Immature natural killer cell (primary cell): ENCODE measurements at regions not wholly inside any gene's neighbourhood (a gene's known extent, or its start where the extent isn't known, plus 50 kb on each side); places are given as distances from the start of the nearest gene placed in this dataset.
"Not testable (repeated sequence)": the region's sequence is repeated elsewhere in the genome, so short reads cannot be mapped to it uniquely, and the experiment has no call there.

Experiments
- DNase-seq, 3 donors: peaks; one replicate each; pipeline ENCODE4 v3.0.0; 2022; ENCODE audit warnings: mixed read lengths in 1 of 3
- H3K27ac Mint-ChIP-seq, 6 donors: one replicate each; pipeline ENCODE4 v1.8.0; 2020; ENCODE audit warnings: mixed read lengths in 6 of 6, mild to moderate bottlenecking in 5 of 6, inconsistent platforms in 4 of 6, moderate library complexity in 3 of 6
- H3K27me3 Mint-ChIP-seq, 3 donors: one replicate each; pipeline ENCODE4 v1.8.0; 2020 to 2021; ENCODE audit warnings: low read depth in 3 of 3, mild to moderate bottlenecking in 3 of 3, mixed read lengths in 3 of 3, moderate library complexity in 3 of 3, inconsistent platforms in 1 of 3
- H3K36me3 Mint-ChIP-seq, 3 donors: one replicate each; pipeline ENCODE4 v1.8.0; 2020; ENCODE audit warnings: mixed read lengths in 3 of 3, inconsistent platforms in 2 of 3, mild to moderate bottlenecking in 2 of 3
- H3K4me1 Mint-ChIP-seq, 2 donors: one replicate each; pipeline ENCODE4 v1.8.0; 2020; ENCODE audit warnings: inconsistent platforms in 2 of 2, mild to moderate bottlenecking in 2 of 2, mixed read lengths in 2 of 2, moderate library complexity in 1 of 2
- H3K4me3 Mint-ChIP-seq, 5 donors: one replicate each; pipeline ENCODE4 v1.8.0; 2020; ENCODE audit warnings: mild to moderate bottlenecking in 5 of 5, mixed read lengths in 5 of 5, inconsistent platforms in 3 of 5, moderate library complexity in 3 of 5
- H3K9me3 Mint-ChIP-seq, 6 donors: one replicate each; pipeline ENCODE4 v1.8.0; 2020; ENCODE audit warnings: mild to moderate bottlenecking in 6 of 6, mixed read lengths in 6 of 6, inconsistent platforms in 4 of 6, moderate library complexity in 3 of 6

GRCh38 chr4:49117951-49118350, 131.9 kb downstream of the CWH43 start:
- peaks cover 29 to 46% (median 41%) of the 10 kb centered on the region in 3 donors for H3K36me3 Mint-ChIP-seq
- H3K4me3 Mint-ChIP-seq, H3K4me1 Mint-ChIP-seq, DNase-seq, H3K27ac Mint-ChIP-seq: not testable (repeated sequence)
- peaks cover 0 to 14% (median 0%) of the 10 kb centered on the region in 3 donors for H3K27me3 Mint-ChIP-seq
- H3K9me3 Mint-ChIP-seq, result peaks cover 57 to 80% (median 78%) of the 10 kb centered on the region in 6 donors

GRCh38 chr4:49118379-49119212, 132.5 kb downstream of the CWH43 start:
- H3K4me3 Mint-ChIP-seq, result peak overlapping the region in 1 of 5 donors; percentile 1
- H3K36me3 Mint-ChIP-seq, result peaks cover 29 to 42% (median 41%) of the 10 kb centered on the region in 3 donors
- H3K9me3 Mint-ChIP-seq, result peaks cover 54 to 79% (median 73%) of the 10 kb centered on the region in 6 donors
- not testable (repeated sequence) for H3K4me1 Mint-ChIP-seq, DNase-seq, H3K27ac Mint-ChIP-seq
- peaks cover 0 to 12% (median 0%) of the 10 kb centered on the region in 3 donors for H3K27me3 Mint-ChIP-seq

GRCh38 chr4:49119345-49119744, 133.3 kb downstream of the CWH43 start:
- H3K4me1 Mint-ChIP-seq, H3K27ac Mint-ChIP-seq, DNase-seq: not testable (repeated sequence)
- Mint-ChIP-seq H3K9me3 (peaks cover 50 to 74% (median 68%) of the 10 kb centered on the region in 6 donors), H3K36me3 (peaks cover 29 to 40% (median 40%) of the 10 kb centered on the region in 3 donors), H3K4me3 (peak overlapping the region in 1 of 5 donors; percentile 1), H3K27me3 (peaks cover 0 to 12% (median 0%) of the 10 kb centered on the region in 3 donors)

GRCh38 chr4:49120042-49120779, 134.1 kb downstream of the CWH43 start:
- not testable (repeated sequence) for DNase-seq, H3K27ac Mint-ChIP-seq, H3K4me1 Mint-ChIP-seq
- Mint-ChIP-seq H3K9me3 (peaks cover 42 to 65% (median 59%) of the 10 kb centered on the region in 6 donors), H3K36me3 (peaks cover 29 to 39% (median 38%) of the 10 kb centered on the region in 3 donors), H3K4me3 (peak overlapping the region in 1 of 5 donors; percentile 0), H3K27me3 (peaks cover 0 to 12% (median 0%) of the 10 kb centered on the region in 3 donors)

GRCh38 chr4:49120804-49121203, 134.7 kb downstream of the CWH43 start:
- peak overlapping the region in 1 of 5 donors; percentile 0 for H3K4me3 Mint-ChIP-seq
- H3K36me3 Mint-ChIP-seq, result peaks cover 29 to 39% (median 38%) of the 10 kb centered on the region in 3 donors
- H3K4me1 Mint-ChIP-seq, DNase-seq, H3K27ac Mint-ChIP-seq: not testable (repeated sequence)
- H3K9me3 Mint-ChIP-seq, result peaks cover 41 to 59% (median 53%) of the 10 kb centered on the region in 6 donors
- H3K27me3 Mint-ChIP-seq, result peaks cover 0 to 12% (median 0%) of the 10 kb centered on the region in 3 donors

- H3K27ac Mint-ChIP-seq, H3K27me3 Mint-ChIP-seq, DNase-seq, H3K4me3 Mint-ChIP-seq, H3K36me3 Mint-ChIP-seq, H3K4me1 Mint-ChIP-seq: not testable (repeated sequence)
- H3K9me3 Mint-ChIP-seq, result peaks cover 2 to 27% (median 11%) of the 10 kb centered on the region in 6 donors
These were observed 140.4 kb downstream of the CWH43 start for GRCh38 chr4:49126443-49126842.

GRCh38 chr4:49126858-49127257, 140.8 kb downstream of the CWH43 start:
- not testable (repeated sequence) for H3K36me3 Mint-ChIP-seq

GRCh38 chr4:49129385-49129784, 143.3 kb downstream of the CWH43 start:
- not testable (repeated sequence) for H3K4me3 Mint-ChIP-seq, H3K36me3 Mint-ChIP-seq, H3K27me3 Mint-ChIP-seq, H3K4me1 Mint-ChIP-seq, H3K27ac Mint-ChIP-seq, DNase-seq
- H3K9me3 Mint-ChIP-seq, result peaks cover 5 to 29% (median 13%) of the 10 kb centered on the region in 6 donors

More at GRCh38 chr4:49126858-49127257, 140.8 kb downstream of the CWH43 start:
- peaks cover 6 to 30% (median 14%) of the 10 kb centered on the region in 6 donors for H3K9me3 Mint-ChIP-seq
- DNase-seq, H3K4me1 Mint-ChIP-seq, H3K4me3 Mint-ChIP-seq, H3K27ac Mint-ChIP-seq, H3K27me3 Mint-ChIP-seq: not testable (repeated sequence)

- not testable (repeated sequence) for H3K27ac Mint-ChIP-seq, H3K4me1 Mint-ChIP-seq, H3K4me3 Mint-ChIP-seq, DNase-seq, H3K27me3 Mint-ChIP-seq, H3K36me3 Mint-ChIP-seq
- H3K9me3 Mint-ChIP-seq, result peaks cover 5 to 34% (median 16%) of the 10 kb centered on the region in 6 donors
These were observed 143.8 kb downstream of the CWH43 start for GRCh38 chr4:49129870-49130269.

GRCh38 chr4:49130724-49131123, 144.6 kb downstream of the CWH43 start:
- not testable (repeated sequence) for DNase-seq, H3K27me3 Mint-ChIP-seq, H3K4me1 Mint-ChIP-seq, H3K27ac Mint-ChIP-seq, H3K36me3 Mint-ChIP-seq, H3K4me3 Mint-ChIP-seq
- peaks cover 5 to 35% (median 18%) of the 10 kb centered on the region in 6 donors for H3K9me3 Mint-ChIP-seq

GRCh38 chr4:49137043-49137442, 151.0 kb downstream of the CWH43 start:
- Mint-ChIP-seq H3K36me3 (peaks cover 16 to 18% (median 16%) of the 10 kb centered on the region in 3 donors), H3K9me3 (peaks cover 17 to 35% (median 29%) of the 10 kb centered on the region in 6 donors), H3K4me3 (peak overlapping the region in 1 of 5 donors; percentile 3)
- H3K27me3 Mint-ChIP-seq, DNase-seq, H3K27ac Mint-ChIP-seq, H3K4me1 Mint-ChIP-seq: not testable (repeated sequence)

GRCh38 chr4:49137961-49138360, 151.9 kb downstream of the CWH43 start:
- Mint-ChIP-seq H3K36me3 (peaks cover 17 to 20% (median 18%) of the 10 kb centered on the region in 3 donors), H3K4me3 (peak overlapping the region in 1 of 5 donors; percentile 9), H3K9me3 (peaks cover 17 to 39% (median 34%) of the 10 kb centered on the region in 6 donors)
- H3K27ac Mint-ChIP-seq, H3K27me3 Mint-ChIP-seq, H3K4me1 Mint-ChIP-seq, DNase-seq: not testable (repeated sequence)

- not testable (repeated sequence) for H3K4me3 Mint-ChIP-seq, H3K27ac Mint-ChIP-seq, H3K4me1 Mint-ChIP-seq, DNase-seq, H3K27me3 Mint-ChIP-seq
- Mint-ChIP-seq H3K36me3 (peaks cover 17 to 29% (median 22%) of the 10 kb centered on the region in 3 donors), H3K9me3 (peaks cover 18 to 46% (median 42%) of the 10 kb centered on the region in 6 donors)
These were observed 152.7 kb downstream of the CWH43 start for GRCh38 chr4:49138818-49139217.

- H3K9me3 Mint-ChIP-seq, result peaks cover 25 to 52% (median 45%) of the 10 kb centered on the region in 6 donors
- not testable (repeated sequence) for H3K27me3 Mint-ChIP-seq, H3K27ac Mint-ChIP-seq, DNase-seq, H3K4me1 Mint-ChIP-seq, H3K4me3 Mint-ChIP-seq
- peaks cover 24 to 33% (median 28%) of the 10 kb centered on the region in 3 donors for H3K36me3 Mint-ChIP-seq
These were observed 153.4 kb downstream of the CWH43 start for GRCh38 chr4:49139513-49139912.
